AG09319 (cell line): ENCODE measurements at regions not wholly inside any gene's neighbourhood (a gene's known extent, or its start where the extent isn't known, plus 50 kb on each side); places are given as distances from the start of the nearest gene placed in this dataset.

Experiments
- DNase-seq: peaks from one replicate; pipeline ENCODE4 v3.0.0-alpha.2; 2010; ENCODE audit warnings: low read depth; ENCODE audit errors: extremely low read depth
- TF ChIP-seq, protein P1 (sequence below): IDR thresholded peaks from 2 replicates; pipeline ENCODE4 v1.5.1; 2011; ENCODE audit warnings: low read depth, mild to moderate bottlenecking, inconsistent platforms, low read length, moderate library complexity

DNA sequence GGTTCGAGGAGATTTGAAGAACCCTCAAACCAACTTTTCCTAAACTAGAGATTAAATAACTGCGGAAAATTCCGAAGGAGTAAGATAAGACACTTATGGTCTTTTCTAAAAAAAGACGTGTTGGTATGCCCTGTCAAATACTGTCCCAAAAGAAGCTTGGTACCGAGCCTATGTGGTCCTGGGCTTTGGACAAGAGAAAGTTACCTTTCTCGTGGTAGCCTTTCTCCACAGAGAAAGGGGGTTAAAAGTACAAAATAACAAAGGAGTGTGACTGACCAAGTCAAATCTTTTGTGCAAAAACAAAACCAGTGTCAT lies 56.2 kb upstream of the JCAD start:
- DNase-seq: no peak
- TF ChIP-seq, protein P1, sequence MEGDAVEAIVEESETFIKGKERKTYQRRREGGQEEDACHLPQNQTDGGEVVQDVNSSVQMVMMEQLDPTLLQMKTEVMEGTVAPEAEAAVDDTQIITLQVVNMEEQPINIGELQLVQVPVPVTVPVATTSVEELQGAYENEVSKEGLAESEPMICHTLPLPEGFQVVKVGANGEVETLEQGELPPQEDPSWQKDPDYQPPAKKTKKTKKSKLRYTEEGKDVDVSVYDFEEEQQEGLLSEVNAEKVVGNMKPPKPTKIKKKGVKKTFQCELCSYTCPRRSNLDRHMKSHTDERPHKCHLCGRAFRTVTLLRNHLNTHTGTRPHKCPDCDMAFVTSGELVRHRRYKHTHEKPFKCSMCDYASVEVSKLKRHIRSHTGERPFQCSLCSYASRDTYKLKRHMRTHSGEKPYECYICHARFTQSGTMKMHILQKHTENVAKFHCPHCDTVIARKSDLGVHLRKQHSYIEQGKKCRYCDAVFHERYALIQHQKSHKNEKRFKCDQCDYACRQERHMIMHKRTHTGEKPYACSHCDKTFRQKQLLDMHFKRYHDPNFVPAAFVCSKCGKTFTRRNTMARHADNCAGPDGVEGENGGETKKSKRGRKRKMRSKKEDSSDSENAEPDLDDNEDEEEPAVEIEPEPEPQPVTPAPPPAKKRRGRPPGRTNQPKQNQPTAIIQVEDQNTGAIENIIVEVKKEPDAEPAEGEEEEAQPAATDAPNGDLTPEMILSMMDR: no peak

DNA sequence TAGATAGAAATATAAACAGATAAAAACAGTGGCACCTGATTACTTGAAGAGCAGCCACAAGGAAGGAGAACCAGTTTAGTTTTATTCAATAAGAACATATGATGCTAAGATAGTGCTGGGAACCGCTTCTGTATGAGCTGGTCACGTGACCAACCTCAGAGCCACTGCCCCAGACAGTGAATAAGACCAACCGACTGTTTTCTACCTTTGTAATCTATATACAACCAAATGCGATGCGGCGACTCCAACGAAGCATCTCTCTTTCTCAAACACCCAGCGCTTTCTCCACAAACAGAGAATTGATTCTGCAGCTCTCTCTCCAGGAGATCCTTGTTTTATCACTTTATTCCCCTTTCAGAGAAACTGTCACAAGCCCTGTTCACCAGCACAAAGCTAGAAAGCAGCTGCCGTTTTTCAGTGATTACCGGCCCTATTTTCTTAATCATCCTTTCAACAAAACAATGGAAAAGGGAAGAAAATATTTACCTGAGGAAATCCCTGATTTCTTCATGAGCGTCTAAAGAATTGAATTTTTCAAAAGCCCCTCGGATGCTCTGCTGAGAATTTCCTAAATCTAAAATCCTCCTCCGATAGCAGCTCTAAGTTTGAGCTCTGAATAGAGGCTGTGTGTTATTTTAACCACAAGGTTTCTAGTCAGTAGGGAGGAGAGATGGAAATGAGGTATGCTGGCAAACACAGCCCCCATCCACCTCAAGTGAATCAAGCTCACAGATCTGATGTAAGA lies 55.7 kb upstream of the JCAD start:
- no peak for DNase-seq
- TF ChIP-seq, protein P1: no peak

DNA sequence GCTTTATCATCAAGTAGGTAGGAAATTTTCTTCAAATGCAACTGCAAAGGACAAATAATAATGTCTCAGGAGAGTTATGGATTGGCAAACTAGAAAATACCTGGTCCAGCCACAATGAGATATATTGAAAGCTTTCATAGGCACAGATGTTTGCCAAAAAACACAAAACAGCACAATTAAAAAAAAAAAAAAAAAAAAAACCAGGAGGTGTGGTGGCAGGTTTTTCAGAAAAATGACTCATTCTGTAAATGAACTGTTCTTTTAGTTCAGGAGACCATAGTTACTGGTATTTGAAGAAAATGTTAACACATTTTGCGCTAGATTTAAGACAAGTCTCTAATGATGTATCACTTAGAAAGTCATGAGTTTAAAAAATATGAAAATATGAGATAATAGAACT lies 55.0 kb upstream of the JCAD start:
- TF ChIP-seq, protein P1: no peak
- DNase-seq: no peak

DNA sequence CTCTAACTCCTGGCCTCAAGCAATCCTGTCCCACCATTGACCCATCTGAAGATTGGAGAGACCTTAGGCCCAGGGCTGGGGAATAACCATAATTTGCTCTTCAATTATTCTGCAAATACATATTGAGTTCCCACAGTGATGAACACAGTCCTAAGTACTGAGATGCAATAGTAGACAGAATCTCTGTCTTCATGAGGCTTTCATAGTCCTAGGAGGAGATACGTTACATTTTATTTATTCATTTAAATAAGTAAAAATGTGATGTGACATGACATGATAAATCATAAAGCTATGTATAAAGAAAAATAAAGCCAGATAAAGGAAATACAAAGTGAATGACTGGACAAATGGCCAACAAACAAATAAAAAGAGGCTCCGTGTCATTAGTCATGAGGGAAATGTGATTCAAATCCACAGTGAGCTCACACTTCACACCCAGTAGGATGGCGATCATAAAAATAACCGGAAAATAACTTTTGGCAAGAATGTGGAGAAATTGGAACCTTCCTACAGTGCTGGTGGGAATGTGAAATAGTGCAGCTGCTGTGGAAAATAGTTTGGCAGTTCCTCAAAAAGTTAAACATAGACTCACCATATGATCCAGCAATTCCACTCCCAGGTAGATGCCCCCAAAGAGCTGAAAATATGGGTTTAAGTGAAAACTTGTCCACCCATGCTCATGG lies 52.1 kb upstream of the JCAD start:
- TF ChIP-seq, protein P1: no peak
- peak; percentile 63 for DNase-seq
